Panc1 (cell line): ENCODE measurements at regions not wholly inside any gene's neighbourhood (a gene's known extent, or its start where the extent isn't known, plus 50 kb on each side); places are given as distances from the start of the nearest gene placed in this dataset.

ENCODE experiments used
- ATAC-seq: fragments of 200-7000 bp; cut with Tn5 transposase; 2 replicates; pipeline ENCODE4 v1.9.1; 2020; ENCODE audit warnings: mild to moderate bottlenecking, moderate library complexity
- BruUV-seq: library from RNA; stranded (reverse); fragments of 400-500 nt; replicated peaks from 2 replicates; lab custom pipeline; 2021; lab: Mats Ljungman, UMichigan
- CTCF ChIA-PET: fragments of 300-600 bp; sonication (Branson Sonifier 250); formaldehyde crosslinking; loops from one replicate; lab custom pipeline; 2022; ENCODE audit warnings: antibody characterized with exemption; lab: Charles Lee
- POLR2A ChIA-PET: fragments of 300-600 bp; sonication (Branson Sonifier 250); formaldehyde crosslinking; loops from one replicate; lab custom pipeline; 2022; ENCODE audit warnings: antibody characterized with exemption; lab: Charles Lee
- DNase-seq: peaks from one replicate; pipeline ENCODE4 v3.0.0-alpha.2; 2010; ENCODE audit warnings: low read depth, low spot score
- H3K27ac ChIP-seq: 2 replicates; pipeline ENCODE4 v1.5.1; 2011; ENCODE audit warnings: mild to moderate bottlenecking, low read length, inconsistent platforms
- H3K27me3 ChIP-seq: fragments of 200-500 bp; sonication (Bioruptor generic); 2 replicates; pipeline ENCODE4 v1.6.0; 2014; ENCODE audit warnings: low read length, inconsistent platforms; ENCODE audit not compliant: control insufficient read depth, insufficient read depth
- H3K36me3 ChIP-seq: fragments of 200-500 bp; sonication (Bioruptor generic); 2 replicates; pipeline ENCODE4 v1.5.1; 2014; ENCODE audit warnings: inconsistent platforms, mild to moderate bottlenecking, low read length, moderate library complexity; ENCODE audit not compliant: control insufficient read depth, insufficient read depth
- H3K4me1 ChIP-seq: 2 replicates; pipeline ENCODE4 v1.5.1; 2011; ENCODE audit warnings: inconsistent platforms, mild to moderate bottlenecking, low read length, moderate library complexity; ENCODE audit not compliant: control insufficient read depth, insufficient read depth
- H3K4me3 ChIP-seq, 2 experiments: 2 replicates each; pipeline ENCODE4 v1.5.1; 2011 to 2012; ENCODE audit warnings: low read depth in 2 of 2, low read length in 2 of 2, mild to moderate bottlenecking in 2 of 2, inconsistent platforms in 1 of 2, moderate library complexity in 1 of 2
- H3K9me3 ChIP-seq: fragments of 200-500 bp; sonication (Bioruptor generic); 2 replicates; pipeline ENCODE4 v1.5.1; 2014; ENCODE audit warnings: low read depth, mild to moderate bottlenecking, inconsistent platforms, low read length, moderate library complexity; ENCODE audit not compliant: control insufficient read depth, insufficient read depth
- POLR2AphosphoS5 ChIP-seq: IDR thresholded peaks from 2 replicates; pipeline ENCODE4 v1.6.1; 2012; ENCODE audit warnings: mild to moderate bottlenecking, low read depth, low read length, moderate library complexity
- SIN3A ChIP-seq: IDR thresholded peaks from 2 replicates; pipeline ENCODE4 v1.6.1; 2012; ENCODE audit warnings: low read depth, mild to moderate bottlenecking, low read length, moderate library complexity, borderline replicate concordance; ENCODE audit not compliant: insufficient read depth
- TCF7L2 ChIP-seq: IDR thresholded peaks from 2 replicates; pipeline ENCODE4 v1.6.1; 2011; ENCODE audit warnings: mild to moderate bottlenecking, low read depth, low read length, inconsistent platforms
- in situ Hi-C: cut with HindIII; loops from 2 replicates; pipeline ENCODE4 v1.10.0; 2016; ENCODE audit warnings: low sequenced_read_pairs, low pct_unique_long_range_greater_than_20kb
- intact Hi-C: fragments of 100-400 bp; cut with micrococcal nuclease; formaldehyde crosslinking; loops from one replicate; pipeline ENCODE4 v1.10.0; 2022; ENCODE audit not compliant: unreplicated experiment
- TF ChIP-seq, protein P1 (sequence below): fragments of 450-650 bp; IDR thresholded peaks from 2 replicates; pipeline ENCODE4 v1.5.1; 2017; ENCODE audit warnings: mild to moderate bottlenecking

DNA sequence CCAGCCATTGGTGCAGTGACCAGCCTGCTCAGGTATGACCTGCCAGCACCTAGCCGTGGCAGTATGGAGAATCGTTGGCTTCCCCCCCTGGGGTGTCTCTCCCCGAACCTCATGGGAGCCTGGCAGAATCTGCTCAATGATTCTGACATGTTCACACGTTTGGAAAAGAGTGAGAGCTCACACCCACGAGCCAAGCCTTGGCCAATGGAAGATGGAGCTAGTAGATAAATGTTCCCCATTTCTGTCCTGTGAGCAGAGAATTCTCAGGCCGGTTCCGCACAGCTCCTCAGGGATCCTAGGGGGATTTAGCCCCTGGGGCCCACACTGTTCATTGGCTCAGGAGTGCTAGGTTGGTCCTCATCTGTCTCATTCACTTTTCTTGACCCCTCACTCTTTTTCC lies 128.4 kb downstream of the RCN1 start:
- TF ChIP-seq, protein P1, sequence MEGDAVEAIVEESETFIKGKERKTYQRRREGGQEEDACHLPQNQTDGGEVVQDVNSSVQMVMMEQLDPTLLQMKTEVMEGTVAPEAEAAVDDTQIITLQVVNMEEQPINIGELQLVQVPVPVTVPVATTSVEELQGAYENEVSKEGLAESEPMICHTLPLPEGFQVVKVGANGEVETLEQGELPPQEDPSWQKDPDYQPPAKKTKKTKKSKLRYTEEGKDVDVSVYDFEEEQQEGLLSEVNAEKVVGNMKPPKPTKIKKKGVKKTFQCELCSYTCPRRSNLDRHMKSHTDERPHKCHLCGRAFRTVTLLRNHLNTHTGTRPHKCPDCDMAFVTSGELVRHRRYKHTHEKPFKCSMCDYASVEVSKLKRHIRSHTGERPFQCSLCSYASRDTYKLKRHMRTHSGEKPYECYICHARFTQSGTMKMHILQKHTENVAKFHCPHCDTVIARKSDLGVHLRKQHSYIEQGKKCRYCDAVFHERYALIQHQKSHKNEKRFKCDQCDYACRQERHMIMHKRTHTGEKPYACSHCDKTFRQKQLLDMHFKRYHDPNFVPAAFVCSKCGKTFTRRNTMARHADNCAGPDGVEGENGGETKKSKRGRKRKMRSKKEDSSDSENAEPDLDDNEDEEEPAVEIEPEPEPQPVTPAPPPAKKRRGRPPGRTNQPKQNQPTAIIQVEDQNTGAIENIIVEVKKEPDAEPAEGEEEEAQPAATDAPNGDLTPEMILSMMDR = no peak
- TF ChIP-seq POLR2AphosphoS5 = no peak
- TF ChIP-seq SIN3A = no peak
- no TSS peak for BruUV-seq
- no peak for DNase-seq
- no peaks in the 10 kb centered on the region for H3K9me3 ChIP-seq
- ATAC-seq = no peak
- no peak overlapping the region for H3K4me3 ChIP-seq
- peaks cover 2% of the 10 kb centered on the region; the same call in 1 of the 2 replicates for H3K27me3 ChIP-seq
- no peaks in the 10 kb centered on the region for H3K4me1 ChIP-seq
- no peak overlapping the region for H3K27ac ChIP-seq
- intact Hi-C loops = no loop called here
- in situ Hi-C loops = no loop called here
- no peaks in the 10 kb centered on the region for H3K36me3 ChIP-seq
- CTCF ChIA-PET = no interaction called here
- POLR2A ChIA-PET = no interaction called here

DNA sequence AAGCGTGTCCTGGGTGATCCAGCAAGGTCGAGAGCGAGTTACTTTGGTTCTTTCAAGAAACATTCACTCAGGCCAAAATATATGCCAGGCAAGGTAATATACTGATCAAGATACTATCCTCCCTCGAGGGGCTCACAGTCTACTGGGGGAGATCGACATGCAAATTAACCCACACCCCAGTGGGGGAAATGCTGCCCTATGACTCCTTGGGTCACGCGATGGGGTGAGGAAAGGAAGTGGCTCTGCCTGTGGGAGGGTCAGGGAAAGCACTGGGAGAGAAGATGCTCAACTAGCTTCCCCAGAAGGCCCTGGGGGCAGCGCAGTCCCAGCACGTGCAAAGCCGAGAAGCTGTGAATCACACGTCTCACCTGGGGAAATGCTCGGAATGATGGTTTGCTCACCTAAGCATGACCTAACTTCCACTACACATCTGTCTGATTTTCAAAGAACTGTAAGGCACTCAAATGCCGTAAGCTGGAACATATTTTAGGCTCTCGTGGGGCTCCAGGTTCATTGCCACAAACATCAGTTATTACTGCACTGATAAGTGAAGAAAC lies 130.7 kb downstream of the RCN1 start:
- CTCF ChIA-PET = no interaction called here
- no TSS peak for BruUV-seq
- POLR2A ChIA-PET = interaction anchor here (0.5 kb wide), 2 partner anchors 126 to 185 kb away, joined by 6 to 14 read pairs; no protein-coding TSS in a partner anchor

GRCh38 chr11:32224580-32224979 lies 133.7 kb downstream of the RCN1 start:
- CTCF ChIA-PET = no interaction called here
- Histone ChIP-seq H3K27ac (no peak overlapping the region), H3K4me1 (no peaks in the 10 kb centered on the region), H3K36me3 (no peaks in the 10 kb centered on the region), H3K27me3 (peaks cover 2% of the 10 kb centered on the region; the same call in 1 of the 2 replicates), H3K4me3 (no peak overlapping the region), H3K9me3 (no peaks in the 10 kb centered on the region)
- POLR2A ChIA-PET = no interaction called here
- intact Hi-C loops = no loop called here
- no TSS peak for BruUV-seq
- TF ChIP-seq SIN3A = no peak
- no peak for DNase-seq
- in situ Hi-C loops = no loop called here
- no peak for ATAC-seq

More for the DNA sequence above, 130.7 kb downstream of the RCN1 start:
- DNase-seq (no peak), ATAC-seq (no peak)
- intact Hi-C loops (no loop called here), in situ Hi-C loops (no loop called here)
- Histone ChIP-seq H3K27me3 (peaks cover 2% of the 10 kb centered on the region; the same call in 1 of the 2 replicates), H3K4me1 (no peaks in the 10 kb centered on the region), H3K27ac (no peak overlapping the region), H3K4me3 (no peak overlapping the region), H3K9me3 (no peaks in the 10 kb centered on the region), H3K36me3 (no peaks in the 10 kb centered on the region)
- no peak for TF ChIP-seq TCF7L2
- TF ChIP-seq, protein P1 = no peak
